Osteocyte (in vitro differentiated cells): ENCODE measurements at regions not wholly inside any gene's neighbourhood (a gene's known extent, or its start where the extent isn't known, plus 50 kb on each side); places are given as distances from the start of the nearest gene placed in this dataset.

Experiments
- DNase-seq: peaks from one replicate; pipeline ENCODE4 v3.0.0; 2021; ENCODE audit warnings: mixed read lengths; ENCODE audit not compliant: unreplicated experiment; ENCODE audit errors: extremely low spot score
- H3K27ac Mint-ChIP-seq: one replicate; pipeline ENCODE4 v1.8.0; 2021; ENCODE audit warnings: mild to moderate bottlenecking, mixed read lengths; ENCODE audit not compliant: unreplicated experiment
- H3K27me3 Mint-ChIP-seq: one replicate; pipeline ENCODE4 v1.8.0; 2021; ENCODE audit warnings: mixed read lengths; ENCODE audit not compliant: unreplicated experiment
- H3K36me3 Mint-ChIP-seq: one replicate; pipeline ENCODE4 v1.8.0; 2021; ENCODE audit warnings: mixed read lengths; ENCODE audit not compliant: unreplicated experiment
- H3K4me1 Mint-ChIP-seq: one replicate; pipeline ENCODE4 v1.8.0; 2021; ENCODE audit warnings: mixed read lengths; ENCODE audit not compliant: unreplicated experiment
- H3K4me3 Mint-ChIP-seq: one replicate; pipeline ENCODE4 v1.8.0; 2021; ENCODE audit warnings: mild to moderate bottlenecking, moderate library complexity, mixed read lengths; ENCODE audit not compliant: unreplicated experiment
- H3K9me3 Mint-ChIP-seq: one replicate; pipeline ENCODE4 v1.8.0; 2021; ENCODE audit warnings: mixed read lengths; ENCODE audit not compliant: unreplicated experiment
- TF ChIP-seq, protein P1 (sequence below): fragments of 200-600 bp; sonication (generic); IDR thresholded peaks from 2 replicates; pipeline ENCODE4 v1.5.0; 2021; ENCODE audit warnings: antibody characterized with exemption, mild to moderate bottlenecking, moderate library complexity

DNA sequence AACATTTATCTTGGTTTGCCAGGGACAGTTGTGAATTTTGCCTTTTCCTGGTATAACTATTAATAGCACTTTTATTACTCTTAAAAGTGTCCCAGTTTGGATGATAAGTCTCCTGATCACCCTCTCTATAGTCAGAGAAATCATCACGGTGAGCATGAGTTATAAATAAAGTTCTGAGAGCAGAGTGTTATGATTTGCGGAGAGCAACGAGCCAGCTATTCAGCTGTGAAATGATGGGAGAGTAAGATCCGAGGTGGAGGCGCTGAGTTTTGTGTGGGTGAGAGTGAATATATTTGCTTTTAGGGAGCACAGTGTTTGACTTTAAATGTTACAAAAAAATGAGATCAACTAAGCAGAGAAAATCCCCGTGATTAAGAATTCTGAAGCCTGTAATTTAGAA, 179.6 kb downstream of the DSC3 start:
- H3K9me3 Mint-ChIP-seq = peaks cover 4% of the 10 kb centered on the region
- no peaks in the 10 kb centered on the region for H3K4me1 Mint-ChIP-seq
- DNase-seq = no peak
- no peaks in the 10 kb centered on the region for H3K36me3 Mint-ChIP-seq
- H3K27me3 Mint-ChIP-seq = peaks cover 7% of the 10 kb centered on the region
- TF ChIP-seq, protein P1, sequence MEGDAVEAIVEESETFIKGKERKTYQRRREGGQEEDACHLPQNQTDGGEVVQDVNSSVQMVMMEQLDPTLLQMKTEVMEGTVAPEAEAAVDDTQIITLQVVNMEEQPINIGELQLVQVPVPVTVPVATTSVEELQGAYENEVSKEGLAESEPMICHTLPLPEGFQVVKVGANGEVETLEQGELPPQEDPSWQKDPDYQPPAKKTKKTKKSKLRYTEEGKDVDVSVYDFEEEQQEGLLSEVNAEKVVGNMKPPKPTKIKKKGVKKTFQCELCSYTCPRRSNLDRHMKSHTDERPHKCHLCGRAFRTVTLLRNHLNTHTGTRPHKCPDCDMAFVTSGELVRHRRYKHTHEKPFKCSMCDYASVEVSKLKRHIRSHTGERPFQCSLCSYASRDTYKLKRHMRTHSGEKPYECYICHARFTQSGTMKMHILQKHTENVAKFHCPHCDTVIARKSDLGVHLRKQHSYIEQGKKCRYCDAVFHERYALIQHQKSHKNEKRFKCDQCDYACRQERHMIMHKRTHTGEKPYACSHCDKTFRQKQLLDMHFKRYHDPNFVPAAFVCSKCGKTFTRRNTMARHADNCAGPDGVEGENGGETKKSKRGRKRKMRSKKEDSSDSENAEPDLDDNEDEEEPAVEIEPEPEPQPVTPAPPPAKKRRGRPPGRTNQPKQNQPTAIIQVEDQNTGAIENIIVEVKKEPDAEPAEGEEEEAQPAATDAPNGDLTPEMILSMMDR = no peak
- no peak overlapping the region for H3K27ac Mint-ChIP-seq
- no peak overlapping the region for H3K4me3 Mint-ChIP-seq

DNA sequence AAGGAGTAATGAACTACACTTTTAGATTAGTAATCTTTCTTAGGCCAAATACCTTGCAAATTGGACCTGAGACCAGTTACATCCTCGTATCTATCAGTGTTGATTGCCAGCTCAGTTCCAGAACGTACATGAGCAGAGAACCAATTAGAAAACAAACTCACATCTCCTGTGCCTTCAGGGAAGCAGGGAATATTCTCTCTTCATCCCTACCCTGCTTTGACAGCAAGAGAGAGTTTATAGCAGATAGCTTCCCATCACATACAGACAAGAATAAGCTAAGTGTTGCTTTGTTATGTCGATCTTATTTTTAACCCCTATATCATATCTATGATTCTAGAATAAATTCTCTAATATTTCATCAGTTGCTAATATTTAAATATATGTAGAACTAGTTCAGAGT, 181.8 kb downstream of the DSC3 start:
- peaks cover 19% of the 10 kb centered on the region for H3K27me3 Mint-ChIP-seq
- no peak overlapping the region for H3K27ac Mint-ChIP-seq
- H3K36me3 Mint-ChIP-seq = no peaks in the 10 kb centered on the region
- no peaks in the 10 kb centered on the region for H3K4me1 Mint-ChIP-seq
- H3K9me3 Mint-ChIP-seq = no peaks in the 10 kb centered on the region
- H3K4me3 Mint-ChIP-seq = no peak overlapping the region
- TF ChIP-seq, protein P1 = no peak
- DNase-seq = no peak

DNA sequence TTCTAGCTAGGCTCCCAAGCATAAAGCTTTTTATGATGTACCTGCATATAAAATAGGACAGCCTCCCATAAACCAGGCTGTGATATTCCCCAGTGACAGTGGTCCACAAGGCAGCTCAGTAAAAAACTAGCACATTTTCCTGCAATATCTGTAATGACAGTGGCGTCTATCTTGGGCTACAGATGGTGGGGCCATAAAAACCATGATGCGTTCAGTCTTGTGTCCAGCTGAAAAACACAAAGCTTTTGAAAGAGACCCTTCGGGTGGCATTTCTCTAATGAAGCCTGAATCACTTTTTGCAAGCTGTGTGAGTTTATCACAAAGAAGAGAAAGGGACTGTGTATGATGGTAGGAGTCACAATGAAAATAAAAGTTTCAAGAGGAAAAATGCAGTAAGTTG, 183.5 kb downstream of the DSC3 start:
- no peaks in the 10 kb centered on the region for H3K4me1 Mint-ChIP-seq

DNA sequence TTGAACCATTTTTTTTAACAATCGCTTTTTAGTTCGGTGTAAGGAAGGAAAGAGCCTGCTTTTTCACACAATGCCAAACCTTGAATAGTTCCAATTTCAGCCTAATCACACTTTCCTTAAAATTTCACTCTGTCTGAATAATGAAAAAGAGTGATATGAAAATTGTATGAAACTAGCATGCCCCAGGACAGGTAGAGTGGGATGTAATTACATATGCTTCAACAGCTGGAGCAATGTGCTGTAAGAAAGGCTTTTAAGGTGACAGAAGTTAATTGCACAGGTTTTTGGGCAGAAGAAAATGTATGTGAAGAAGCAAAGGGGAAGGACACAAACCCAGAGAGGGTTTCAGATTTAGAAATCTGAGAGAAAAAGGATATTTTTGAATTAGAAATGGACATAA, 184.0 kb downstream of the DSC3 start:
- H3K4me1 Mint-ChIP-seq = no peaks in the 10 kb centered on the region

More for the DNA sequence above, 183.5 kb downstream of the DSC3 start:
- H3K27ac Mint-ChIP-seq = no peak overlapping the region
- H3K9me3 Mint-ChIP-seq = no peaks in the 10 kb centered on the region
- no peak for DNase-seq
- H3K27me3 Mint-ChIP-seq = peaks cover 19% of the 10 kb centered on the region
- TF ChIP-seq, protein P1 = no peak
- H3K4me3 Mint-ChIP-seq = no peak overlapping the region
- H3K36me3 Mint-ChIP-seq = no peaks in the 10 kb centered on the region

DNA sequence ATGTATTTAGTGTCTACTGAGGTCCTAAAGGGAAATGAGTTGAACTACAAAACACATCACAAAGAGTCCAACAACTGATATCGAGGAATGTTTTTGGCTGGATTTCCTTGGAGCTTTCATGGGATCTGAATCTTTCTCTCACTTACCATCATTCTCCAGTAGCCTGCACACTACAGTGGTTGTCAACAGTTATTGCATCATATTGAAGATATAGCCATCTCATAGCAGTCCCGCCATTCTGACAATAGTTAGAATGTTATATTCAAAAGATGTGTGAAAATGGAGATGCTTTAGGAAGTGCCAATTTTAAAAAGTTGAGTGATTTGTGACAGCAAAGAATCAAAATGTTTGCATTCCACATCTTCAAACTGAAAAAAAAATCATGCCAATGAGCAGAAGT, 186.8 kb downstream of the DSC3 start:
- no peak for DNase-seq
- H3K27me3 Mint-ChIP-seq = peaks cover 19% of the 10 kb centered on the region
- no peak overlapping the region for H3K4me3 Mint-ChIP-seq
- H3K27ac Mint-ChIP-seq = no peak overlapping the region
- no peaks in the 10 kb centered on the region for H3K4me1 Mint-ChIP-seq
- H3K36me3 Mint-ChIP-seq = no peaks in the 10 kb centered on the region
- H3K9me3 Mint-ChIP-seq = no peaks in the 10 kb centered on the region
- TF ChIP-seq, protein P1 = no peak

More for the DNA sequence above, 184.0 kb downstream of the DSC3 start:
- Mint-ChIP-seq H3K27me3 (peaks cover 19% of the 10 kb centered on the region), H3K9me3 (no peaks in the 10 kb centered on the region), H3K36me3 (no peaks in the 10 kb centered on the region), H3K4me3 (no peak overlapping the region), H3K27ac (no peak overlapping the region)
- DNase-seq = no peak
- TF ChIP-seq, protein P1 = no peak
